GM18520 (cell line): ENCODE measurements at regions not wholly inside any gene's neighbourhood (a gene's known extent, or its start where the extent isn't known, plus 50 kb on each side); places are given as distances from the start of the nearest gene placed in this dataset.
"Not testable (repeated sequence)": the region's sequence is repeated elsewhere in the genome, so short reads cannot be mapped to it uniquely, and the experiment has no call there.

Experiments used
- ATAC-seq: cut with Tn5 transposase; IDR thresholded peaks from one replicate; pipeline ENCODE4 v1.9.1; 2021; ENCODE audit not compliant: unreplicated experiment

GRCh38 chr2:149884871-149885270 is 297.3 kb upstream of the MMADHC start:
- no peak for ATAC-seq

GRCh38 chr2:149877913-149878312 is 290.3 kb upstream of the MMADHC start:
- no peak for ATAC-seq

GRCh38 chr2:149877074-149877473 is 289.5 kb upstream of the MMADHC start:
- no peak for ATAC-seq

GRCh38 chr2:149873936-149874335 is 286.4 kb upstream of the MMADHC start:
- ATAC-seq: no peak

- ATAC-seq: no peak
Observed at GRCh38 chr2:149872638-149873150, 285.1 kb upstream of the MMADHC start.

GRCh38 chr2:149872041-149872440 is 284.5 kb upstream of the MMADHC start:
- ATAC-seq: no peak

- ATAC-seq: no peak
Observed at GRCh38 chr2:149871091-149871885, 283.7 kb upstream of the MMADHC start.

- ATAC-seq: no peak
Observed at GRCh38 chr2:149863227-149863626, 275.7 kb upstream of the MMADHC start.

GRCh38 chr2:149861034-149861433 is 273.5 kb upstream of the MMADHC start:
- no peak for ATAC-seq

- ATAC-seq: no peak
Observed at GRCh38 chr2:149860276-149860921, 272.8 kb upstream of the MMADHC start.

GRCh38 chr2:149858901-149859634 is 271.5 kb upstream of the MMADHC start:
- no peak for ATAC-seq

- ATAC-seq: no peak
Observed at GRCh38 chr2:149858216-149858615, 270.6 kb upstream of the MMADHC start.

GRCh38 chr2:149857344-149857743 is 269.8 kb upstream of the MMADHC start:
- no peak for ATAC-seq

- not testable (repeated sequence) for ATAC-seq
Observed at GRCh38 chr2:149855859-149856258, 268.3 kb upstream of the MMADHC start.

- ATAC-seq: no peak
Observed at GRCh38 chr2:149849591-149849990, 262.0 kb upstream of the MMADHC start.

- no peak for ATAC-seq
Observed at GRCh38 chr2:149849136-149849535, 261.6 kb upstream of the MMADHC start.

- ATAC-seq: no peak
Observed at GRCh38 chr2:149841396-149841795, 253.8 kb upstream of the MMADHC start.

- no peak for ATAC-seq
Observed at GRCh38 chr2:149832324-149832723, 244.7 kb upstream of the MMADHC start.

GRCh38 chr2:149828520-149829210 is 241.1 kb upstream of the MMADHC start:
- no peak for ATAC-seq

- no peak for ATAC-seq
Observed at GRCh38 chr2:149827585-149828126, 240.1 kb upstream of the MMADHC start.
